GM12892 (cell line): ENCODE measurements at regions not wholly inside any gene's neighbourhood (a gene's known extent, or its start where the extent isn't known, plus 50 kb on each side); places are given as distances from the start of the nearest gene placed in this dataset.

ENCODE experiments used
- POLR2A ChIP-seq: IDR thresholded peaks from 2 replicates; pipeline ENCODE4 v1.6.1; 2011; ENCODE audit warnings: low read depth, low read length, control low read depth
- POLR2AphosphoS5 ChIP-seq: IDR thresholded peaks from 2 replicates; pipeline ENCODE4 v1.6.1; 2011; ENCODE audit warnings: low read depth, low read length, control low read depth
- TAF1 ChIP-seq: IDR thresholded peaks from 2 replicates; pipeline ENCODE4 v1.6.1; 2011; ENCODE audit warnings: low read depth, mild to moderate bottlenecking, control low read depth, low read length, borderline replicate concordance

DNA sequence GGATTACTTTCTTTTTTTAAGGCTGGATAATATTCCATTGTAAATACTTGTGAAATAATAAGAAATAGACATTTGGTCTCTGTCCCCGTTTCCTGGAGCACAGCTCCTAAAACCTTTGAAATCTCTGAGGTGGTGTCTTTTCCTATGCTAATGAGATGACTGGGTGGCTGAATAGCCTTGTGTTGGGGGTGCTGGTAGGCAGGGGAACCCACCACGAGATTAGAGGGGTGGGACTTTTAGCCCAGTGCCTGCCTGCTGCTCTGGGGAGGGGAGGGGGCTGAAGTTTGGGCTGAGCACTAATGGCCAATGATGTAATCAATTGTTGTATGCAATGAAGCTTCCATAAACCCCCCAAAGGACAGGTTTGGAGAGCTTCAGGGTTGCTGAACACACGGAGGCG lies 175.7 kb downstream of the FGF9 start:
- TF ChIP-seq POLR2A (no peak), POLR2AphosphoS5 (no peak), TAF1 (no peak)
